ENCODE measurements at regions not wholly inside any gene's neighbourhood (a gene's known extent, or its start where the extent isn't known, plus 50 kb on each side); places are given as distances from the start of the nearest gene placed in this dataset.
"Not testable (repeated sequence)": the region's sequence is repeated elsewhere in the genome, so short reads cannot be mapped to it uniquely, and the experiment has no call there.

DNA sequence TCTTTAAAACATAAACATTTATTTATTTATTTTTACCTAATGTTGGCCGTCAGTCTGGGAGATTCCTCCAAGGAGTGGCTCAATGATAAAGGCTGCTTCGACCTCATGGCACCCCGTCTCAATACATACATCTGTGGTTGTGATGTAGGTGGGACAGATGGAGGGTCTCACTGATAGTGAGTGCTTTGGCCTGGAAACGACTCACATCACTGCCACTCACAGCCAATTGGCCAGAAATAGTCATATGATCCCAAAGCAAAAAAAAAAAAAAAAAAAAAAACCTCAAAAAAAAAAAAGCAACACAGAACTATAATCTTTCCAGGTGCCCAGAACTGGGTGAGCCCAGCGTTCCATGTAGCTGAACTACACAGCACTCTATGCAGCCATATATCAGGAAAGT, 125.4 kb downstream of the PSAT1 start:
- Histone ChIP-seq H3K36me3 (no peaks in the 10 kb centered on the region), H3K9me3 (no peaks in the 10 kb centered on the region), H3K4me3 (no peak overlapping the region), H3K27ac (no peak overlapping the region), H3K27me3 (no peaks in the 10 kb centered on the region), H3K4me1 (no peaks in the 10 kb centered on the region)
- intact Hi-C loops (cut with DNase I; ENCODE audit: low total_unique reads), result no loop called here
- DNase-seq, result no peak
- TF ChIP-seq CTCF (IDR thresholded peaks at IDR 0.05), result no peak
- no peak for TF ChIP-seq POLR2A (IDR thresholded peaks at IDR 0.05)

DNA sequence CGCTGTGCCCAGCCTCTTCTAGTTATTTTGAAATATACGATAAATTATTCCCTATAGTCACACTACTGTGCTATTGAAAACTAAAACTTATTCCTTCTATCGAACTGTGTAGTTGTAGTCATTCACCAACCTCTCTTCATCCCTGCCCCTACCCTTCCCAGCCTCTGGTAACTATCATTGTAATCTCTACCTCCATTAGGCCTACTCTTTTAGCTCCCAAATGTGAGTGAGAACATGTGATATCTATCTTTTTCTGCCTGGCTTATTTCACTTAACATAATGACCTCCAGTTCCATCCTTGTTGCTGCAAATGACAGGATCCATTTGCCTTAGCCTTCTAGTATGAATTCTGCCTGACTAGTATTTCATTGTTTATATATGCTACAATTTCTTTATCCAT, 127.4 kb downstream of the PSAT1 start:
- Histone ChIP-seq H3K36me3 (no peaks in the 10 kb centered on the region), H3K27me3 (no peaks in the 10 kb centered on the region), H3K27ac (no peak overlapping the region), H3K4me1 (no peaks in the 10 kb centered on the region), H3K4me3 (no peak overlapping the region), H3K9me3 (no peaks in the 10 kb centered on the region)
- intact Hi-C loops (cut with DNase I; ENCODE audit: low total_unique reads), result no loop called here
- no peak for DNase-seq
- TF ChIP-seq POLR2A (IDR thresholded peaks at IDR 0.05) (no peak), CTCF (IDR thresholded peaks at IDR 0.05) (no peak)

DNA sequence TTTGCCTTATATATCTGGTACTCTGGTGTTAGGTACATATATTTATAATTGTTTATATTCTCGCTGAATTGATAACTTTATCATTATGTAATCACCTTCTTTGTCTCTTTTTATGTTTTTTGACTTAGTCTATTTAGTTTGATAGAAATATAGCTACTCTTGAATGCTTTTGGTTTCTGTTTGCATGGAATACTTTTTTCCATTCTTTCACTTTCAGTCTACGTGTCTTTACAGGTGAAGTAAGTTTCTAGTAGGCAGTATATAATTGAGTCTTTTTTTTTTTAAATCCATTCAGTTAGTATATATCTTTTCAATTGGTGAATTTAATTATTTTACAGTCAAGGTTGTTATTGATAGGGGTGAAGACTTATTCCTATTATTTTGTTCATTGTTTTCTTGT, 131.7 kb downstream of the PSAT1 start:
- TF ChIP-seq CTCF (IDR thresholded peaks at IDR 0.05) (no peak), POLR2A (IDR thresholded peaks at IDR 0.05) (no peak)
- Histone ChIP-seq H3K4me1 (no peaks in the 10 kb centered on the region), H3K27ac (no peak overlapping the region), H3K4me3 (no peak overlapping the region), H3K27me3 (no peaks in the 10 kb centered on the region), H3K9me3 (no peaks in the 10 kb centered on the region), H3K36me3 (no peaks in the 10 kb centered on the region)
- intact Hi-C loops (cut with DNase I; ENCODE audit: low total_unique reads), result no loop called here
- DNase-seq, result no peak

DNA sequence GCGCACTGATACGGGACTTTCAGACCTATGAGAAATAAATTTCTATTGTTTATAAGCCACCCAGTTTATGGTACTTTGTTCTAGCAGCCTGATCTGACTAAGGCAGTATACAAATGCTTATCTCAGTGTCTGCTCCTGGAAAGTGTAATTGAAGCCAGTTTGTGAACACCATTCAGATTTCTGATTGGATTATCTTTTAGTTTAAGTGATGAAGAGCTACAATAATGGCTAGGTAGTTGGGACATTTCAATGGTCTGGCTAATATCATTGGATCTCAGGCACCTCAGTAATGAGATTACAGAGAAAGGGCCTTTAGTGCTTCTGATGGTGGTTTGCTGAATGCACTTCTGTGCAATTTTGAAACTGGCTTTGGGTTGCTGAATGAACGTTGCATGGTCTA, 133.5 kb downstream of the PSAT1 start:
- H3K4me3 ChIP-seq, result no peak overlapping the region
- no peaks in the 10 kb centered on the region for H3K4me1 ChIP-seq
- no peaks in the 10 kb centered on the region for H3K9me3 ChIP-seq
- H3K27me3 ChIP-seq, result no peaks in the 10 kb centered on the region
- no peak for DNase-seq
- TF ChIP-seq CTCF (IDR thresholded peaks at IDR 0.05) (no peak), POLR2A (IDR thresholded peaks at IDR 0.05) (no peak)
- no peak overlapping the region for H3K27ac ChIP-seq
- no peaks in the 10 kb centered on the region for H3K36me3 ChIP-seq
- intact Hi-C loops (cut with DNase I; ENCODE audit: low total_unique reads), result no loop called here

- H3K4me1 ChIP-seq, DNase-seq, H3K27ac ChIP-seq: not testable (repeated sequence)
These were observed 134.1 kb downstream of the PSAT1 start for GRCh38 chr9:78431039-78431438.

DNA sequence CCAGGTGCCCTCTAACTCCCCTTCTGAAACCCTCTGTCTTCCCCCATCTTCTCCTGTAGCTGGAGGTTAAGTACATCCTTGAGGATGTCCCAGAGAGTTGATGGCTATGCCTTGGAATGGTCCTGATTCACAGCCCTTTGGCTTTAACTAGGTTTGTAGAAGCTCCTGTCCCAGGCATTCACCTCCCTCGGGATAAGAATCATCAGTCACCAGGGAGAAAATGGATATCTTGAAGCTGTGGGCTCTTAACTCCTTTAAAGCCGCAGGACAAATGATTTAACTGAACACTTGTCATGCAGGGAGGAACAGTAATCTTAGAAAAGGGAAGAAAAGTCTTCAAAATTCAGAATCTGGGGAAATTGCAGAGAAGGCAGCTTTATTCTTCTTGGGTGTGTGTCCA, 139.9 kb downstream of the PSAT1 start:
- H3K27ac ChIP-seq, result no peak overlapping the region
- H3K4me1 ChIP-seq, result no peaks in the 10 kb centered on the region
- DNase-seq, result no peak
- TF ChIP-seq POLR2A (IDR thresholded peaks at IDR 0.05) (no peak), CTCF (IDR thresholded peaks at IDR 0.05) (no peak)
- no peaks in the 10 kb centered on the region for H3K36me3 ChIP-seq
- H3K27me3 ChIP-seq, result no peaks in the 10 kb centered on the region
- H3K4me3 ChIP-seq, result no peak overlapping the region
- intact Hi-C loops (cut with DNase I; ENCODE audit: low total_unique reads), result no loop called here
- H3K9me3 ChIP-seq, result no peaks in the 10 kb centered on the region

More at GRCh38 chr9:78431039-78431438, 134.1 kb downstream of the PSAT1 start:
- H3K36me3 ChIP-seq; H3K27me3 ChIP-seq; H3K9me3 ChIP-seq; H3K4me3 ChIP-seq; intact Hi-C loops (cut with DNase I; ENCODE audit: low total_unique reads): not testable (repeated sequence)

Measured in uterus (tissue), 3 donors.